A549 (cell line): ENCODE measurements at regions not wholly inside any gene's neighbourhood (a gene's known extent, or its start where the extent isn't known, plus 50 kb on each side); places are given as distances from the start of the nearest gene placed in this dataset.

Source experiments
- CTCF ChIP-seq: fragments of >200 bp; sonication (Bioruptor Twin); formaldehyde crosslinking; IDR thresholded peaks from 3 replicates; pipeline ENCODE4 v1.5.1; 2016
- EP300 ChIP-seq, 2 experiments: fragments of >200 bp; sonication (Bioruptor Twin); formaldehyde crosslinking; IDR thresholded peaks; 2 replicates in 1 of 2; 3 replicates in 1 of 2; pipeline ENCODE4 v1.6.1; 2016 to 2017
- ESRRA ChIP-seq: fragments of 150-350 bp; IDR thresholded peaks from 2 replicates; pipeline ENCODE4 v1.6.1; 2014; ENCODE audit warnings: mild to moderate bottlenecking, low read length, borderline replicate concordance
- RCOR1 ChIP-seq: fragments of 150-350 bp; IDR thresholded peaks from 2 replicates; pipeline ENCODE4 v1.6.1; 2014; ENCODE audit warnings: antibody characterized with exemption, low read length, low read depth

DNA sequence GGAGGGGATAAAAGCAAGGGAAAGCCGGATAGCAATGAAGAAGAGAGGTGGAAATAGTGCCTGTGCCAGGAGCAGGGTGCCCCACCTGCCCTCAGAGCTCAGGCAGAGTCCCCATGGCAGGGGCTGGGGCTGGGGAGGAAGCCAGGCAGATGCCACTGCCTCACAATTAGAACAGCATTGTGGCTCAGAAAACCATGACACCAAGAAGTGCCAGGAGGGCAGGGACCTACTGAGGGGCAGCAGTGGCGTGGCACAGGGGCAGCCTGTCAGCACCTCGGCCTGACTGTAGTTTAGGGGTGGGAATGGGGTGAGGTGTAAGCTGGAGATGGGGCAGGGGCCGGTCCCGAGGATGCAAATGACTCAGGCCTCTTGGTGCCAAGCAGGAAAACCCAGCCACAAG is 532.1 kb upstream of the B3GAT1 start:
- no peak for TF ChIP-seq CTCF
- no peak for TF ChIP-seq EP300 (IDR thresholded peaks at IDR 0.05)
- no peak for TF ChIP-seq RCOR1
- no peak for TF ChIP-seq ESRRA
